ENCODE measurements at regions not wholly inside any gene's neighbourhood (a gene's known extent, or its start where the extent isn't known, plus 50 kb on each side); places are given as distances from the start of the nearest gene placed in this dataset.

- TF ChIP-seq, protein P1, sequence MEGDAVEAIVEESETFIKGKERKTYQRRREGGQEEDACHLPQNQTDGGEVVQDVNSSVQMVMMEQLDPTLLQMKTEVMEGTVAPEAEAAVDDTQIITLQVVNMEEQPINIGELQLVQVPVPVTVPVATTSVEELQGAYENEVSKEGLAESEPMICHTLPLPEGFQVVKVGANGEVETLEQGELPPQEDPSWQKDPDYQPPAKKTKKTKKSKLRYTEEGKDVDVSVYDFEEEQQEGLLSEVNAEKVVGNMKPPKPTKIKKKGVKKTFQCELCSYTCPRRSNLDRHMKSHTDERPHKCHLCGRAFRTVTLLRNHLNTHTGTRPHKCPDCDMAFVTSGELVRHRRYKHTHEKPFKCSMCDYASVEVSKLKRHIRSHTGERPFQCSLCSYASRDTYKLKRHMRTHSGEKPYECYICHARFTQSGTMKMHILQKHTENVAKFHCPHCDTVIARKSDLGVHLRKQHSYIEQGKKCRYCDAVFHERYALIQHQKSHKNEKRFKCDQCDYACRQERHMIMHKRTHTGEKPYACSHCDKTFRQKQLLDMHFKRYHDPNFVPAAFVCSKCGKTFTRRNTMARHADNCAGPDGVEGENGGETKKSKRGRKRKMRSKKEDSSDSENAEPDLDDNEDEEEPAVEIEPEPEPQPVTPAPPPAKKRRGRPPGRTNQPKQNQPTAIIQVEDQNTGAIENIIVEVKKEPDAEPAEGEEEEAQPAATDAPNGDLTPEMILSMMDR (IDR thresholded peaks at IDR 0.05; ENCODE audit: extremely low read depth in 1 of 2, insufficient read depth in 1 of 2, low read depth in 1 of 2, low read length in 2 of 2) = no peak
- no peak for TF ChIP-seq MAX (IDR thresholded peaks at IDR 0.05; ENCODE audit: insufficient read depth, insufficient read length)
Observed at GRCh38 chr9:90986161-90986560, 184.5 kb downstream of the SYK start.
